ENCODE measurements at regions not wholly inside any gene's neighbourhood (a gene's known extent, or its start where the extent isn't known, plus 50 kb on each side); places are given as distances from the start of the nearest gene placed in this dataset.

DNA sequence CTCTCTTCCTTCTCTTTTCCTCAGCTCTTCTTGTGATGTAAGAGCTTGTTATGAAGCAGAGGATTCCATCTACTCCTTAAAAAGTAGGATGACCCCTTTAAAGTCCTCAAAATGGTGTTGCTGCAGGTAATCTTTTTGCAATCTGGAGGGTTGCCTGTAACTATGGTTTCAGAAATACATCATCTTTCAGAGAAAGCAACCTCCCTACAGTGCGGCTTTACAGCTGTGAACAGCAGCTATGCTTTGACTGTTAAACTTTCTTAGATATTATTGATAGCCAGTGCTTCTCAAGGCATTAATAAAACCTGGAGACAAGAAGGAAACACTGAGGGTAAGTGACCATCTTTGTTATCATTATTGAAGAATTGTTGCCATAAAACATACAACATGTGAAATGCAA is 86.6 kb upstream of the MDFIC start:
- TF ChIP-seq, protein P1, sequence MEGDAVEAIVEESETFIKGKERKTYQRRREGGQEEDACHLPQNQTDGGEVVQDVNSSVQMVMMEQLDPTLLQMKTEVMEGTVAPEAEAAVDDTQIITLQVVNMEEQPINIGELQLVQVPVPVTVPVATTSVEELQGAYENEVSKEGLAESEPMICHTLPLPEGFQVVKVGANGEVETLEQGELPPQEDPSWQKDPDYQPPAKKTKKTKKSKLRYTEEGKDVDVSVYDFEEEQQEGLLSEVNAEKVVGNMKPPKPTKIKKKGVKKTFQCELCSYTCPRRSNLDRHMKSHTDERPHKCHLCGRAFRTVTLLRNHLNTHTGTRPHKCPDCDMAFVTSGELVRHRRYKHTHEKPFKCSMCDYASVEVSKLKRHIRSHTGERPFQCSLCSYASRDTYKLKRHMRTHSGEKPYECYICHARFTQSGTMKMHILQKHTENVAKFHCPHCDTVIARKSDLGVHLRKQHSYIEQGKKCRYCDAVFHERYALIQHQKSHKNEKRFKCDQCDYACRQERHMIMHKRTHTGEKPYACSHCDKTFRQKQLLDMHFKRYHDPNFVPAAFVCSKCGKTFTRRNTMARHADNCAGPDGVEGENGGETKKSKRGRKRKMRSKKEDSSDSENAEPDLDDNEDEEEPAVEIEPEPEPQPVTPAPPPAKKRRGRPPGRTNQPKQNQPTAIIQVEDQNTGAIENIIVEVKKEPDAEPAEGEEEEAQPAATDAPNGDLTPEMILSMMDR (tag by site-specific recombination; IDR thresholded peaks at IDR 0.05): no peak
- no peak for TF ChIP-seq ZNF292 (tag by site-specific recombination; IDR thresholded peaks at IDR 0.05; ENCODE audit: borderline replicate concordance, low read depth)
- TF ChIP-seq ZNF600 (tag by site-specific recombination; IDR thresholded peaks at IDR 0.05): no peak
- TF ChIP-seq ZBTB49 (tag by site-specific recombination; IDR thresholded peaks at IDR 0.05; ENCODE audit: low read depth): no peak
- TF ChIP-seq, protein P2, sequence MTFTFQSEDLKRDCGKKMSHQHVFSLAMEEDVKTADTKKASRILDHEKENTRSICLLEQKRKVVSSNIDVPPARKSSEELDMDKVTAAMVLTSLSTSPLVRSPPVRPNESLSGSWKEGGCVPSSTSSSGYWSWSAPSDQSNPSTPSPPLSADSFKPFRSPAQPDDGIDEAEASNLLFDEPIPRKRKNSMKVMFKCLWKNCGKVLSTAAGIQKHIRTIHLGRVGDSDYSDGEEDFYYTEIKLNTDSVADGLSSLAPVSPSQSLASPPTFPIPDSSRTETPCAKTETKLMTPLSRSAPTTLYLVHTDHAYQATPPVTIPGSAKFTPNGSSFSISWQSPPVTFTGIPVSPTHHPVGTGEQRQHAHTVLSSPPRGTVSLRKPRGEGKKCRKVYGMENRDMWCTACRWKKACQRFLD (tag by site-specific recombination; IDR thresholded peaks at IDR 0.05): no peak
- no peak for TF ChIP-seq TCF7L2 (IDR thresholded peaks at IDR 0.05; ENCODE audit: borderline replicate concordance, low read depth, low read length)
- TF ChIP-seq ZNF175 (tag by site-specific recombination; IDR thresholded peaks at IDR 0.05): no peak
- TF ChIP-seq BCL11A (tag by site-specific recombination; IDR thresholded peaks at IDR 0.05; ENCODE audit: low read depth): no peak
- no peak for TF ChIP-seq ZNF10 (tag by site-specific recombination; IDR thresholded peaks at IDR 0.05)

Measured in HEK293 (cell line).